ENCODE measurements at regions not wholly inside any gene's neighbourhood (a gene's known extent, or its start where the extent isn't known, plus 50 kb on each side); places are given as distances from the start of the nearest gene placed in this dataset.
"Not testable (repeated sequence)": the region's sequence is repeated elsewhere in the genome, so short reads cannot be mapped to it uniquely, and the experiment has no call there.

GRCh38 chr11:67776852-67777520 is 102.6 kb upstream of the ALDH3B2 start:
- DNase-seq, result no peak
- WGBS (ENCODE audit: extremely low coverage, insufficient coverage, low lambda C conversion rate), result no CpG with 5 or more reads among the region's 4 CpGs
- no peak overlapping the region for H3K4me2 ChIP-seq (ENCODE audit: low read length)
- no peak overlapping the region for H3K4me3 ChIP-seq (ENCODE audit: low read length)
- H2BK120ac ChIP-seq (ENCODE audit: low read depth, low read length), result no peak overlapping the region
- H4K5ac ChIP-seq (ENCODE audit: low read length), result no peak overlapping the region
- no peak overlapping the region for H3K4ac ChIP-seq (ENCODE audit: low read depth, low read length)
- H3K18ac ChIP-seq (ENCODE audit: low read length), result no peak overlapping the region
- no peaks in the 10 kb centered on the region for H3K27me3 ChIP-seq (ENCODE audit: insufficient read depth, low read length, poor library complexity)
- H3K23ac ChIP-seq (ENCODE audit: low read length), result no peak overlapping the region
- H3K79me1 ChIP-seq (ENCODE audit: low read length), result no peaks in the 10 kb centered on the region
- no peak overlapping the region for H3K9ac ChIP-seq (ENCODE audit: low read length)
- peak overlapping the region; percentile 58 for H2AK5ac ChIP-seq (ENCODE audit: low read length)
- no peaks in the 10 kb centered on the region for H3K36me3 ChIP-seq (ENCODE audit: control insufficient read depth, insufficient read depth, low read length)
- no peaks in the 10 kb centered on the region for H3K79me2 ChIP-seq (ENCODE audit: control insufficient read depth, insufficient read depth, low read length)
- no peak overlapping the region for H2BK15ac ChIP-seq (replicated peaks; ENCODE audit: low read depth)
- H3K4me1 ChIP-seq (ENCODE audit: control insufficient read depth, low read depth, low read length), result no peaks in the 10 kb centered on the region
- no peak overlapping the region for H3K56ac ChIP-seq (ENCODE audit: low read length)
- H3K27ac ChIP-seq (ENCODE audit: low read depth, low read length), result no peak overlapping the region
- H4K8ac ChIP-seq (ENCODE audit: low read depth, low read length), result no peak overlapping the region
- no peak overlapping the region for H2BK5ac ChIP-seq (ENCODE audit: low read length)

GRCh38 chr11:67774175-67774574 is 99.8 kb upstream of the ALDH3B2 start:
- not testable (repeated sequence) for H3K18ac ChIP-seq (ENCODE audit: low read length); H3K79me2 ChIP-seq (ENCODE audit: control insufficient read depth, insufficient read depth, low read length); H3K79me1 ChIP-seq (ENCODE audit: low read length); H3K4ac ChIP-seq (ENCODE audit: low read depth, low read length); H4K8ac ChIP-seq (ENCODE audit: low read depth, low read length); H3K56ac ChIP-seq (ENCODE audit: low read length); H2BK15ac ChIP-seq (replicated peaks; ENCODE audit: low read depth); H2BK5ac ChIP-seq (ENCODE audit: low read length); H3K27me3 ChIP-seq (ENCODE audit: insufficient read depth, low read length, poor library complexity); H3K9ac ChIP-seq (ENCODE audit: low read length); H3K36me3 ChIP-seq (ENCODE audit: control insufficient read depth, insufficient read depth, low read length); H2BK120ac ChIP-seq (ENCODE audit: low read depth, low read length); H3K23ac ChIP-seq (ENCODE audit: low read length); H2AK5ac ChIP-seq (ENCODE audit: low read length); H3K4me1 ChIP-seq (ENCODE audit: control insufficient read depth, low read depth, low read length); H3K4me3 ChIP-seq (ENCODE audit: low read length); H3K27ac ChIP-seq (ENCODE audit: low read depth, low read length); DNase-seq; H3K4me2 ChIP-seq (ENCODE audit: low read length); H4K5ac ChIP-seq (ENCODE audit: low read length)
- WGBS (ENCODE audit: extremely low coverage, insufficient coverage, low lambda C conversion rate), result no CpG with 5 or more reads among the region's 8 CpGs

- not testable (repeated sequence) for H4K5ac ChIP-seq (ENCODE audit: low read length)
These were observed 93.7 kb upstream of the ALDH3B2 start for GRCh38 chr11:67768001-67768730.

GRCh38 chr11:67761211-67761610 is 86.8 kb upstream of the ALDH3B2 start:
- H3K4ac ChIP-seq (ENCODE audit: low read depth, low read length), result peak overlapping the region; percentile 86
- H3K4me1 ChIP-seq (ENCODE audit: control insufficient read depth, low read depth, low read length), result peaks cover 14% of the 10 kb centered on the region
- peak overlapping the region; percentile 81 for H3K27ac ChIP-seq (ENCODE audit: low read depth, low read length)
- not testable (repeated sequence) for H2AK5ac ChIP-seq (ENCODE audit: low read length); H2BK15ac ChIP-seq (replicated peaks; ENCODE audit: low read depth); H3K79me2 ChIP-seq (ENCODE audit: control insufficient read depth, insufficient read depth, low read length); H2BK120ac ChIP-seq (ENCODE audit: low read depth, low read length); H4K8ac ChIP-seq (ENCODE audit: low read depth, low read length); H4K5ac ChIP-seq (ENCODE audit: low read length); H3K18ac ChIP-seq (ENCODE audit: low read length); H3K23ac ChIP-seq (ENCODE audit: low read length); H3K27me3 ChIP-seq (ENCODE audit: insufficient read depth, low read length, poor library complexity); H3K4me2 ChIP-seq (ENCODE audit: low read length); H3K4me3 ChIP-seq (ENCODE audit: low read length); H3K79me1 ChIP-seq (ENCODE audit: low read length); H2BK5ac ChIP-seq (ENCODE audit: low read length); H3K36me3 ChIP-seq (ENCODE audit: control insufficient read depth, insufficient read depth, low read length)
- no CpG with 5 or more reads among the region's 7 CpGs for WGBS (ENCODE audit: extremely low coverage, insufficient coverage, low lambda C conversion rate)
- DNase-seq, result peak; percentile 79
- peak overlapping the region; percentile 60 for H3K56ac ChIP-seq (ENCODE audit: low read length)
- peak overlapping the region; percentile 54 for H3K9ac ChIP-seq (ENCODE audit: low read length)

More at GRCh38 chr11:67768001-67768730, 93.7 kb upstream of the ALDH3B2 start:
- no CpG with 5 or more reads among the region's 11 CpGs for WGBS (ENCODE audit: extremely low coverage, insufficient coverage, low lambda C conversion rate)
- H3K27me3 ChIP-seq (ENCODE audit: insufficient read depth, low read length, poor library complexity); H4K8ac ChIP-seq (ENCODE audit: low read depth, low read length); H2BK15ac ChIP-seq (replicated peaks; ENCODE audit: low read depth); H2BK120ac ChIP-seq (ENCODE audit: low read depth, low read length); H3K79me2 ChIP-seq (ENCODE audit: control insufficient read depth, insufficient read depth, low read length); H3K4me3 ChIP-seq (ENCODE audit: low read length); H3K9ac ChIP-seq (ENCODE audit: low read length); H3K27ac ChIP-seq (ENCODE audit: low read depth, low read length); H3K18ac ChIP-seq (ENCODE audit: low read length); H3K4me1 ChIP-seq (ENCODE audit: control insufficient read depth, low read depth, low read length); H3K4me2 ChIP-seq (ENCODE audit: low read length); H2AK5ac ChIP-seq (ENCODE audit: low read length); H3K36me3 ChIP-seq (ENCODE audit: control insufficient read depth, insufficient read depth, low read length); H3K79me1 ChIP-seq (ENCODE audit: low read length); DNase-seq; H2BK5ac ChIP-seq (ENCODE audit: low read length); H3K23ac ChIP-seq (ENCODE audit: low read length); H3K56ac ChIP-seq (ENCODE audit: low read length): not testable (repeated sequence)
- peak overlapping the region; percentile 36 for H3K4ac ChIP-seq (ENCODE audit: low read depth, low read length)

GRCh38 chr11:67759321-67759720 is 84.9 kb upstream of the ALDH3B2 start:
- Histone ChIP-seq H3K9ac (ENCODE audit: low read length) (peak overlapping the region; percentile 70), H3K56ac (ENCODE audit: low read length) (peak overlapping the region; percentile 92), H2BK120ac (ENCODE audit: low read depth, low read length) (peak overlapping the region; percentile 90), H3K4me1 (ENCODE audit: control insufficient read depth, low read depth, low read length) (peaks cover 12% of the 10 kb centered on the region), H3K18ac (ENCODE audit: low read length) (peak overlapping the region; percentile 93), H3K27ac (ENCODE audit: low read depth, low read length) (peak overlapping the region; percentile 91), H2AK5ac (ENCODE audit: low read length) (peak overlapping the region; percentile 44), H3K23ac (ENCODE audit: low read length) (peak overlapping the region; percentile 85), H4K5ac (ENCODE audit: low read length) (peak overlapping the region; percentile 81), H2BK5ac (ENCODE audit: low read length) (peak overlapping the region; percentile 100), H3K4ac (ENCODE audit: low read depth, low read length) (peak overlapping the region; percentile 99)
- not testable (repeated sequence) for H3K4me3 ChIP-seq (ENCODE audit: low read length); H3K79me1 ChIP-seq (ENCODE audit: low read length); H2BK15ac ChIP-seq (replicated peaks; ENCODE audit: low read depth); H3K36me3 ChIP-seq (ENCODE audit: control insufficient read depth, insufficient read depth, low read length); H3K4me2 ChIP-seq (ENCODE audit: low read length); H3K27me3 ChIP-seq (ENCODE audit: insufficient read depth, low read length, poor library complexity); H4K8ac ChIP-seq (ENCODE audit: low read depth, low read length); H3K79me2 ChIP-seq (ENCODE audit: control insufficient read depth, insufficient read depth, low read length)
- no CpG with 5 or more reads among the region's 3 CpGs for WGBS (ENCODE audit: extremely low coverage, insufficient coverage, low lambda C conversion rate)
- peak; percentile 57 for DNase-seq
